ENCODE measurements at regions not wholly inside any gene's neighbourhood (a gene's known extent, or its start where the extent isn't known, plus 50 kb on each side); places are given as distances from the start of the nearest gene placed in this dataset.

DNA sequence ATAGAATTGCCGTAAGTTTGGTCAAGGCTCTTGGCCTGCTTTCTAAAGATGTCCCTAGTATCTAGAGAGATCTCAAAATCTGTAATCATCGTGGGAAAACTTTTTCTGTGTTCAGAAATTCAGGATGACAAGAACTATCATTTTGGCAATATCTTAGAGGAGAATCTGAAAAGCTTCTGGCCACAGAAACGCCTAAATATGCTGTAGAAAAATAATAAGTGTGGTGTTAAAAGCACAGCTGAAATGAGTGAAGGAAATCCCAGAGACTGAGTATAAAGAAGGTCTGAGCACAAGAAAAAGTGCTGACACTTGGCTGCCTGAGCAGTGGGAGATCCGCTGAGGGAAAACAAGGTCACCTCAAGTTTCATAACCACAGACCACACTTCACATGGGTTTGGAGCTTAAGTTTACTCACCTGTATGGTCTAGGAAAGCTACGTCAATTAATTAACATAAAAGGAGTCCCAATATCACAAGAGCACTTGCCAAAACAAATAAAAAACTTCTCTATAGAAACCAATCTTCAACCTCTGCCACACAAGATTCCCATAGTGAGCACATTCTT lies 235.2 kb upstream of the IRF2BP2 start:
- Histone ChIP-seq H3K23ac (ENCODE audit: low read length) (no peak overlapping the region), H3K4me1 (ENCODE audit: control insufficient read depth in 1 of 2, insufficient read depth in 2 of 2, low read length in 2 of 2) (no peaks in the 10 kb centered on the region), H3K36me3 (ENCODE audit: control insufficient read depth in 1 of 2, insufficient read depth in 2 of 2, low read length in 2 of 2) (no peaks in the 10 kb centered on the region), H3K14ac (ENCODE audit: low read length) (no peak overlapping the region), H2AK5ac (ENCODE audit: low read length) (no peak overlapping the region), H3K27ac (ENCODE audit: low read depth, low read length) (no peak overlapping the region), H3K9ac (ENCODE audit: low read length) (no peak overlapping the region), H3K79me1 (ENCODE audit: low read length) (no peaks in the 10 kb centered on the region), H3K18ac (ENCODE audit: low read length) (no peak overlapping the region), H4K8ac (ENCODE audit: low read depth, low read length) (no peak overlapping the region), H4K12ac (ENCODE audit: low read depth, low read length) (no peak overlapping the region), H3K4ac (ENCODE audit: low read depth, low read length) (no peak overlapping the region), H3K79me2 (ENCODE audit: control insufficient read depth, insufficient read depth, low read length, poor library complexity) (no peaks in the 10 kb centered on the region), H3K27me3 (ENCODE audit: insufficient read depth, low read length) (no peaks in the 10 kb centered on the region), H2AFZ (ENCODE audit: insufficient read depth, low read length, poor library complexity) (no peak overlapping the region), H3K4me3 (ENCODE audit: low read depth, low read length) (no peak overlapping the region), H4K91ac (ENCODE audit: low read depth, low read length) (no peak overlapping the region), H2BK12ac (ENCODE audit: low read length) (no peak overlapping the region), H2BK5ac (ENCODE audit: low read depth, low read length, poor library complexity) (no peak overlapping the region), H3K4me2 (ENCODE audit: low read length) (no peak overlapping the region), H3K9me3 (ENCODE audit: insufficient read depth, low read depth, low read length) (peaks cover under 1% of the 10 kb centered on the region), H2BK120ac (ENCODE audit: insufficient read depth, low read length, poor library complexity) (no peak overlapping the region)
- DNase-seq: no peak
- WGBS (ENCODE audit: extremely low coverage, insufficient coverage, insufficient read length): no CpG with 5 or more reads among the region's 5 CpGs

DNA sequence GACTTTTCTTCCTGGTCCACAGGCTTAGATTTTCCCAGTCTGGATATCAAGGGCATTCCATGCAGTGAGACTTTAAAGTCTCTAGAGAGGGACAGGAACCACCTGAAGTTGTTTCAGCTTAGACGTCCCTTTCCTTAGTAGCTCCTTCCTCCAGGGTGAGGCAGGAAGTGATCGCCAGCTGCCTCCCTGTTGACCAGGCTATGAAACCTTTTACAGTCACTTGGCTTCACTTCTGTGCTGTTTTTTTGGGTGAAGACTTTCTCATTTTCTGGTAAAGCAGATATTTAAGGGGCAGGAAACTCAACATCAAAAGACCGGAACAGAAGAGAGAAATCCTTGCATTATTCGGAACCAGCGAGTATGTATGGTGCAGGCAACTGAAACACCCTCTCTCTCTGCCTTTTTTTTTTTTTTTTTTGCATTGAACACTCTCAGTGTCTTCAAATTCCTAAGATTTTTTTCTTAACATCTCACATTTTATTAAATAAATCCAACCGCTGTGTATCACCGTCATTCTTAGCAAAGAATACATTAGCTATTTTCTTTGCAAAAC lies 234.6 kb upstream of the IRF2BP2 start:
- Histone ChIP-seq H3K4ac (ENCODE audit: low read depth, low read length) (no peak overlapping the region), H3K4me3 (ENCODE audit: low read depth, low read length) (no peak overlapping the region), H3K27ac (ENCODE audit: low read depth, low read length) (no peak overlapping the region), H2AFZ (ENCODE audit: insufficient read depth, low read length, poor library complexity) (no peak overlapping the region), H3K4me1 (ENCODE audit: control insufficient read depth in 1 of 2, insufficient read depth in 2 of 2, low read length in 2 of 2) (no peaks in the 10 kb centered on the region), H3K4me2 (ENCODE audit: low read length) (no peak overlapping the region), H3K79me1 (ENCODE audit: low read length) (no peaks in the 10 kb centered on the region), H3K9me3 (ENCODE audit: insufficient read depth, low read depth, low read length) (peaks cover 2% of the 10 kb centered on the region), H3K79me2 (ENCODE audit: control insufficient read depth, insufficient read depth, low read length, poor library complexity) (no peaks in the 10 kb centered on the region), H3K27me3 (ENCODE audit: insufficient read depth, low read length) (no peaks in the 10 kb centered on the region), H3K14ac (ENCODE audit: low read length) (no peak overlapping the region), H4K91ac (ENCODE audit: low read depth, low read length) (no peak overlapping the region), H2BK12ac (ENCODE audit: low read length) (no peak overlapping the region), H2BK120ac (ENCODE audit: insufficient read depth, low read length, poor library complexity) (no peak overlapping the region), H2BK5ac (ENCODE audit: low read depth, low read length, poor library complexity) (no peak overlapping the region), H4K12ac (ENCODE audit: low read depth, low read length) (no peak overlapping the region), H3K36me3 (ENCODE audit: control insufficient read depth in 1 of 2, insufficient read depth in 2 of 2, low read length in 2 of 2) (no peaks in the 10 kb centered on the region), H4K8ac (ENCODE audit: low read depth, low read length) (no peak overlapping the region), H3K23ac (ENCODE audit: low read length) (no peak overlapping the region), H2AK5ac (ENCODE audit: low read length) (no peak overlapping the region), H3K9ac (ENCODE audit: low read length) (no peak overlapping the region), H3K18ac (ENCODE audit: low read length) (no peak overlapping the region)
- WGBS (ENCODE audit: extremely low coverage, insufficient coverage, insufficient read length): 100% methylated on average over 2 of the region's 7 CpGs
- no peak for DNase-seq

DNA sequence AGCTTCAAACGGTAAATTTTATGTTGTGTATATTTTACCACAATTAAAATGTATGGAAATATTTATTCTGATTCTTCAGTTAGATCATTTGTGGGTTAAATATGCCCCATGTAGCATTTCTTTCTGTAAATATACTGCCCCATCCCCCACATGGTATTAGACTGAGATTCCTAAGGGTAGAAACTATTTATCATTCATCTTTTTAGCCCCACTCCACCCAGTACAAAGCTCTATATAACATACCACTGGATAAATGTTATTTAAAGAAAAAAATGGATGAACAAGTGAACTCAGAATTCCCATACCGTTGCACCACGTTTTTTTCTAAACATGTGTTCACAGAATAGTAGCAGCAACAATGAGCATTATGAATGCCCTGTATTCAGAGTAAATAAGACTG lies 234.0 kb upstream of the IRF2BP2 start:
- no peaks in the 10 kb centered on the region for H3K36me3 ChIP-seq (ENCODE audit: control insufficient read depth in 1 of 2, insufficient read depth in 2 of 2, low read length in 2 of 2)
- DNase-seq: no peak
- H3K18ac ChIP-seq (ENCODE audit: low read length): no peak overlapping the region
- H3K9me3 ChIP-seq (ENCODE audit: insufficient read depth, low read depth, low read length): peaks cover 2% of the 10 kb centered on the region
- no peak overlapping the region for H3K4me3 ChIP-seq (ENCODE audit: low read depth, low read length)
- no peak overlapping the region for H4K91ac ChIP-seq (ENCODE audit: low read depth, low read length)
- no peak overlapping the region for H4K12ac ChIP-seq (ENCODE audit: low read depth, low read length)
- H2AK5ac ChIP-seq (ENCODE audit: low read length): no peak overlapping the region
- no peaks in the 10 kb centered on the region for H3K79me1 ChIP-seq (ENCODE audit: low read length)
- no peak overlapping the region for H3K4ac ChIP-seq (ENCODE audit: low read depth, low read length)
- H2BK12ac ChIP-seq (ENCODE audit: low read length): no peak overlapping the region
- no peak overlapping the region for H3K4me2 ChIP-seq (ENCODE audit: low read length)
- no peak overlapping the region for H2BK120ac ChIP-seq (ENCODE audit: insufficient read depth, low read length, poor library complexity)
- no peak overlapping the region for H4K8ac ChIP-seq (ENCODE audit: low read depth, low read length)
- H3K4me1 ChIP-seq (ENCODE audit: control insufficient read depth in 1 of 2, insufficient read depth in 2 of 2, low read length in 2 of 2): no peaks in the 10 kb centered on the region
- no peaks in the 10 kb centered on the region for H3K27me3 ChIP-seq (ENCODE audit: insufficient read depth, low read length)
- no peak overlapping the region for H2AFZ ChIP-seq (ENCODE audit: insufficient read depth, low read length, poor library complexity)
- H2BK5ac ChIP-seq (ENCODE audit: low read depth, low read length, poor library complexity): no peak overlapping the region
- WGBS (ENCODE audit: extremely low coverage, insufficient coverage, insufficient read length): no CpG with 5 or more reads among the region's 3 CpGs
- H3K9ac ChIP-seq (ENCODE audit: low read length): no peak overlapping the region
- no peak overlapping the region for H3K23ac ChIP-seq (ENCODE audit: low read length)
- no peaks in the 10 kb centered on the region for H3K79me2 ChIP-seq (ENCODE audit: control insufficient read depth, insufficient read depth, low read length, poor library complexity)
- no peak overlapping the region for H3K14ac ChIP-seq (ENCODE audit: low read length)
- H3K27ac ChIP-seq (ENCODE audit: low read depth, low read length): no peak overlapping the region

DNA sequence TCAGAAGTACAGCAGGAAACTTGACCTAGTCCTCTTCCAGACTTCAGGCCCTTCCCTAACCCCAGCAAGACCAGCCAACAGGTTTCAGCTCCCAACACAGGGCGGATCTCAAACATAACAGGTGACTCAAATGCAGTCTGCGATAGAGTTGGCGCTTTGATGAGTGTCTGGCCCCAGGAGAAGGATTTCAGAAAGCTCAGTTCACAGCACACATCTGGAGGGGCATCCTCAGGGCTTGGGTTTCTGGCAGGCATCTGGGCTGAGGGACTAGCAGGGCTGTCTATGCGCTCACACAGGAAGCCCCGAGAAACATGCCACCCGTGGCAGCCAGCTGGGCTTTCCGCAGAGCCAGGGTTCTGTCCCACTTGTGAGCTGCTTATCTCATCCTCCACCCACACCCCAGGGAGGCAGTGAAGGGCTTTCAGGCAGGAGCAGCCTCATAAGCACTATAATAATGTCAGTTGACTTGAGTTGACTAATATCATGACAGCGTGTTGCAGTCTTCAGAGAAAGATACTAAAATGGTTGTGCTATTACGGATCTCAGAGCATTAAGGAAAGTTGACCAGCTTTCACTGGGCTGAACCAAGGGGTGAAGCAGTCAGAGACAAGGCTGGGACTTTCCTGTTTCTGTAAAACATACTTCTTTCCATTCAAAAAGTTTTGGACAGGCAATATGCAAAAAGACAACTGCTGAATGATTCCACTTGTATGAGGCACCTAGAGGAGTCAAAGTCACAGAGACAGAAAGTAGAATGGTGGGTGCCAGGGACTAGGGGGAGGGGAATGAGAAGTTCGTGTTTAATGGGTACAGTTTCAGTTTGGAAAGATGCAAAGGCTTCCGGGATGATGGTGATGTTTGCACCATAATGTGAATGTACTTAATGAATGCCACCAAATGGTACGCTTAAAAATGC lies 233.0 kb upstream of the IRF2BP2 start:
- Histone ChIP-seq H4K12ac (ENCODE audit: low read depth, low read length) (no peak overlapping the region), H3K14ac (ENCODE audit: low read length) (no peak overlapping the region), H4K91ac (ENCODE audit: low read depth, low read length) (no peak overlapping the region), H3K4me2 (ENCODE audit: low read length) (no peak overlapping the region), H3K9ac (ENCODE audit: low read length) (no peak overlapping the region), H2AFZ (ENCODE audit: insufficient read depth, low read length, poor library complexity) (no peak overlapping the region), H3K18ac (ENCODE audit: low read length) (no peak overlapping the region), H3K79me1 (ENCODE audit: low read length) (no peaks in the 10 kb centered on the region), H2BK5ac (ENCODE audit: low read depth, low read length, poor library complexity) (no peak overlapping the region), H3K79me2 (ENCODE audit: control insufficient read depth, insufficient read depth, low read length, poor library complexity) (no peaks in the 10 kb centered on the region), H3K4ac (ENCODE audit: low read depth, low read length) (no peak overlapping the region), H3K27ac (ENCODE audit: low read depth, low read length) (no peak overlapping the region), H3K23ac (ENCODE audit: low read length) (no peak overlapping the region), H2BK120ac (ENCODE audit: insufficient read depth, low read length, poor library complexity) (no peak overlapping the region), H3K4me1 (ENCODE audit: control insufficient read depth in 1 of 2, insufficient read depth in 2 of 2, low read length in 2 of 2) (no peaks in the 10 kb centered on the region), H3K36me3 (ENCODE audit: control insufficient read depth in 1 of 2, insufficient read depth in 2 of 2, low read length in 2 of 2) (no peaks in the 10 kb centered on the region), H2AK5ac (ENCODE audit: low read length) (no peak overlapping the region), H2BK12ac (ENCODE audit: low read length) (peak overlapping the region; percentile 18), H3K27me3 (ENCODE audit: insufficient read depth, low read length) (no peaks in the 10 kb centered on the region), H3K4me3 (ENCODE audit: low read depth, low read length) (no peak overlapping the region), H3K9me3 (ENCODE audit: insufficient read depth, low read depth, low read length) (peaks cover 2% of the 10 kb centered on the region), H4K8ac (ENCODE audit: low read depth, low read length) (no peak overlapping the region)
- WGBS (ENCODE audit: extremely low coverage, insufficient coverage, insufficient read length): no CpG with 5 or more reads among the region's 12 CpGs
- no peak for DNase-seq
